Adrenal gland (tissue), 5 donors: ENCODE measurements at regions not wholly inside any gene's neighbourhood (a gene's known extent, or its start where the extent isn't known, plus 50 kb on each side); places are given as distances from the start of the nearest gene placed in this dataset.

ENCODE experiments used
- CTCF ChIP-seq, 6 experiments: fragments of 450-650 bp in 4 of 6; fragments of 200-600 bp in 2 of 6; sonication (generic) in 1 of 6; IDR thresholded peaks; 1 replicate in 5 of 6; 2 replicates in 1 of 6; pipeline versions ENCODE4 v1.5.1 to v1.8.0; 2016 to 2021; ENCODE audit warnings: antibody characterized with exemption in 6 of 6, mild to moderate bottlenecking in 2 of 6, moderate library complexity in 1 of 6
- POLR2A ChIP-seq, 2 donors: fragments of 450-650 bp; IDR thresholded peaks; one replicate each; pipeline ENCODE4 v1.6.1; 2017; ENCODE audit warnings: antibody characterized with exemption in 2 of 2, mild to moderate bottlenecking in 2 of 2, moderate library complexity in 1 of 2
- donor health status: DM: no; HTN: no; CAD: no.

DNA sequence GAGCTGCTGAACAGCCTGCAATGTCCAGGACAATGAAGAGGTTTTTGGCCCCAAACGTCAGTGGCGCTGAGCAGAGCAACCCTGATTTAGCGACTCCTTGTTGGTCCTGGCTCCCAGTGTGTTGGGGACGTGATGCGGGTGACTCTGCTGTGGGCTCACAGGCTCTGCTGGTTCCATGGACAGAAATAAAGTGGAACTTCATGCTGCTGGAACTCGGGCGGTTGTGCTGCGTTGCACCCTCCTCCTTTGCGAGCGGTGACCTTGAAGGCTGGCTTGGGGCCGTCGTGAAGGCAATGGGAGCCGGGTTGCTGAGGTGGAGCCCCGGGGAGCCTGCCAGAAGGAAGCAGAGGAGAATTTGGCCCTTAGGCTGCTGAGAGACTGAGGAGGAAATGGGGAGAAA lies 122.6 kb upstream of the C1orf174 start:
- no peak for TF ChIP-seq POLR2A (IDR thresholded peaks at IDR 0.05)
- TF ChIP-seq CTCF (IDR thresholded peaks at IDR 0.05): no peak
